NCI-H69 (cell line): ENCODE measurements at regions not wholly inside any gene's neighbourhood (a gene's known extent, or its start where the extent isn't known, plus 50 kb on each side); places are given as distances from the start of the nearest gene placed in this dataset.

Source experiments
- DNase-seq: peaks from one replicate; lab custom pipeline; 2025; lab: John Stamatoyannopoulos, UW

- peak; percentile 75 for DNase-seq
Observed at GRCh38 chr3:72158639-72159326, 373.8 kb upstream of the PROK2 start.

GRCh38 chr3:72157748-72158638 is 373.0 kb upstream of the PROK2 start:
- DNase-seq, result peak; percentile 85

- peak; percentile 73 for DNase-seq
Observed at GRCh38 chr3:72155391-72156064, 370.6 kb upstream of the PROK2 start.

- DNase-seq, result peak; percentile 42
Observed at GRCh38 chr3:72154391-72155335, 369.7 kb upstream of the PROK2 start.

GRCh38 chr3:72153477-72154314 is 368.7 kb upstream of the PROK2 start:
- no peak for DNase-seq

GRCh38 chr3:72152551-72153476 is 367.9 kb upstream of the PROK2 start:
- peak; percentile 99 for DNase-seq

GRCh38 chr3:72151465-72152238 is 366.7 kb upstream of the PROK2 start:
- no peak for DNase-seq

- no peak for DNase-seq
Observed at GRCh38 chr3:72150634-72151412, 365.9 kb upstream of the PROK2 start.

GRCh38 chr3:72149645-72150300 is 364.8 kb upstream of the PROK2 start:
- no peak for DNase-seq

GRCh38 chr3:72147600-72147999 is 362.7 kb upstream of the PROK2 start:
- peak; percentile 44 for DNase-seq

GRCh38 chr3:72145506-72146380 is 360.8 kb upstream of the PROK2 start:
- DNase-seq, result peak; percentile 49

GRCh38 chr3:72144773-72145505 is 360.0 kb upstream of the PROK2 start:
- DNase-seq, result no peak

GRCh38 chr3:72143966-72144717 is 359.2 kb upstream of the PROK2 start:
- DNase-seq, result no peak

GRCh38 chr3:72143322-72143721 is 358.4 kb upstream of the PROK2 start:
- no peak for DNase-seq

- no peak for DNase-seq
Observed at GRCh38 chr3:72142028-72142427, 357.1 kb upstream of the PROK2 start.
